IPS-20b (cell line): ENCODE measurements at regions not wholly inside any gene's neighbourhood (a gene's known extent, or its start where the extent isn't known, plus 50 kb on each side); places are given as distances from the start of the nearest gene placed in this dataset.

ENCODE experiments used
- H3K27ac ChIP-seq: one replicate; pipeline ENCODE4 v1.5.1; 2013; ENCODE audit warnings: low read length
- H3K27me3 ChIP-seq: 2 replicates; pipeline ENCODE4 v1.6.1; 2013; ENCODE audit warnings: mild to moderate bottlenecking, low read length, inconsistent platforms; ENCODE audit not compliant: insufficient read depth
- H3K36me3 ChIP-seq: 2 replicates; pipeline ENCODE4 v1.6.1; 2013; ENCODE audit warnings: low read depth, mild to moderate bottlenecking, inconsistent platforms, low read length, moderate library complexity; ENCODE audit not compliant: insufficient read depth
- H3K4me1 ChIP-seq: 2 replicates; pipeline ENCODE4 v1.6.1; 2013; ENCODE audit warnings: mild to moderate bottlenecking, control low read depth, inconsistent platforms, low read length, moderate library complexity; ENCODE audit not compliant: insufficient read depth
- H3K4me3 ChIP-seq: 2 replicates; pipeline ENCODE4 v1.5.1; 2013; ENCODE audit warnings: mild to moderate bottlenecking, low read length, inconsistent platforms
- H3K9ac ChIP-seq: 2 replicates; pipeline ENCODE4 v1.6.1; 2013; ENCODE audit warnings: low read depth, mild to moderate bottlenecking, inconsistent platforms, low read length, moderate library complexity
- H3K9me3 ChIP-seq: 2 replicates; pipeline ENCODE4 v1.6.1; 2013; ENCODE audit warnings: mild to moderate bottlenecking, low read depth, low read length, inconsistent platforms; ENCODE audit not compliant: insufficient read depth

DNA sequence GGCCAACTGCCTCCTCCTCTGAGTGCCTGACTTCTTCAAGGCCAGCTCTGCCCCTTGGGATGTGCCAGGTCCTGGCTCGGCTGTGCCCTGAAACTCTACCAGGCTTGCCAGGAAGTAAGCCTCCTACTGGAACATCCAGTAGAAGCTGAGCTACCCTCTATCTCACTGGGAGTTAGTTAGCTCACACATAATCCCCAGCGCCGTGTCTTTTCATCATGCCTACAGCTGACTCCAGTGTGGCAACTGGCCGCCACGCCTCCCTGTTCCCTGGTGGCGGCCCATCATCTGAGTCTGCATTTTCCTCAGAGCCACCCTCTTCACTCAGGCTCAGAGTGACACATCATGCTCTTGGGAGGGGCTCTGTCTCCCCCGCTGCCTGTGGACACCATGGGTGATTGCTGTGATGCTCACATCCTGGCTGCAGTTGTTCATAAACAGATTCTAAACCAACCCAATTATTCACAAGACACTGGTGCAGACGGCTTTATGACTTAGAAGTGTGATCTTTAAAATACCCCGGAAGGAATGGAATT, 131.9 kb upstream of the IRS2 start:
- H3K27ac ChIP-seq = no peak overlapping the region
- no peaks in the 10 kb centered on the region for H3K9me3 ChIP-seq
- H3K27me3 ChIP-seq = no peaks in the 10 kb centered on the region
- no peaks in the 10 kb centered on the region for H3K4me1 ChIP-seq
- H3K4me3 ChIP-seq = no peak overlapping the region
- H3K9ac ChIP-seq = no peak overlapping the region
- no peaks in the 10 kb centered on the region for H3K36me3 ChIP-seq

GRCh38 chr13:109917422-109917821, 131.0 kb upstream of the IRS2 start:
- no peaks in the 10 kb centered on the region for H3K9me3 ChIP-seq
- H3K4me3 ChIP-seq = no peak overlapping the region
- no peak overlapping the region for H3K27ac ChIP-seq
- H3K9ac ChIP-seq = no peak overlapping the region
- H3K27me3 ChIP-seq = no peaks in the 10 kb centered on the region
- no peaks in the 10 kb centered on the region for H3K4me1 ChIP-seq
- H3K36me3 ChIP-seq = no peaks in the 10 kb centered on the region

- H3K4me3 ChIP-seq = no peak overlapping the region
- no peaks in the 10 kb centered on the region for H3K36me3 ChIP-seq
- H3K27ac ChIP-seq = no peak overlapping the region
- H3K4me1 ChIP-seq = no peaks in the 10 kb centered on the region
- no peak overlapping the region for H3K9ac ChIP-seq
- H3K9me3 ChIP-seq = no peaks in the 10 kb centered on the region
- no peaks in the 10 kb centered on the region for H3K27me3 ChIP-seq
These were observed 127.6 kb upstream of the IRS2 start for GRCh38 chr13:109913936-109914510.

DNA sequence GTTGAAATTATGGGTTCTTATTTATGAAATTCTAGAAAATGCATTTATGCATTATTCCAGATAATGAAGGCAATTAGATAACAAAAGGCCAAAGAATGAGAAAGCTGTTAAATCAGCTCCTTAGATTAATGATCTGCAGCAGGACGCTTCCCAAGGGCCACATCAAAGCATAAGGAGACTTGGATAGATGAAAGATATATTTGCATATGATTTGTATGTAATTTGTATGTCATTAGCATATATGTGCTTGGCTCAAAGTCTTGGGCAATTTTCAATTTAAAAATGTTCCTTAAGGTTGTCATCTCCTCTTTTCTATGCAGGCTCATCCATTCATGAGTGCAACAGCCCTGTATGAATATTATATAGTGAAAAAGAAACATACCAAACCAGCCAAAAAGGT, 126.8 kb upstream of the IRS2 start:
- Histone ChIP-seq H3K27me3 (no peaks in the 10 kb centered on the region), H3K4me3 (no peak overlapping the region), H3K4me1 (no peaks in the 10 kb centered on the region), H3K9me3 (no peaks in the 10 kb centered on the region; the same call in 1 of the 2 replicates), H3K9ac (no peak overlapping the region), H3K27ac (no peak overlapping the region), H3K36me3 (no peaks in the 10 kb centered on the region)

- Histone ChIP-seq H3K36me3 (no peaks in the 10 kb centered on the region), H3K27ac (no peak overlapping the region), H3K4me1 (no peaks in the 10 kb centered on the region), H3K9me3 (no peaks in the 10 kb centered on the region; the same call in 1 of the 2 replicates), H3K27me3 (no peaks in the 10 kb centered on the region), H3K9ac (no peak overlapping the region), H3K4me3 (no peak overlapping the region)
These were observed 123.8 kb upstream of the IRS2 start for GRCh38 chr13:109910194-109910593.

DNA sequence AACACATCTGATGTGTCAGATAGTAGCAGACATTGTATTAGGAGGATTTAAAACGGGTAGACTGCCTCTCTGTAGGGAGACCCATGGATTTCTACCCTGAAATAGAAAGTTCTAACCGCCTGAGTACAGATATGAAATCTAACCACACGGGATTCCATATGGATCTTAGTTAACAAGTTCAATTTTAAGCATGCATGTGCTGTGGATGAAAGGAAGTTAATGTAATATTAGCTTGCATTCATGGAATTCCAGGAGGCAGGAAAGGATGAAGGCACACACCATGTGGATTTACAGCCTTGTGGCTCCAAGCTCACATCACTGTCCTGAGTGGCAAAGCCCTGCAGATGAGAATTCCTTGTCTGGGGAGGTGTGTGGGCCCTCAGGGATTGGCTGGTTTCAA, 120.6 kb upstream of the IRS2 start:
- no peak overlapping the region for H3K4me3 ChIP-seq
- H3K9me3 ChIP-seq = no peaks in the 10 kb centered on the region; the same call in 1 of the 2 replicates
- no peak overlapping the region for H3K9ac ChIP-seq

DNA sequence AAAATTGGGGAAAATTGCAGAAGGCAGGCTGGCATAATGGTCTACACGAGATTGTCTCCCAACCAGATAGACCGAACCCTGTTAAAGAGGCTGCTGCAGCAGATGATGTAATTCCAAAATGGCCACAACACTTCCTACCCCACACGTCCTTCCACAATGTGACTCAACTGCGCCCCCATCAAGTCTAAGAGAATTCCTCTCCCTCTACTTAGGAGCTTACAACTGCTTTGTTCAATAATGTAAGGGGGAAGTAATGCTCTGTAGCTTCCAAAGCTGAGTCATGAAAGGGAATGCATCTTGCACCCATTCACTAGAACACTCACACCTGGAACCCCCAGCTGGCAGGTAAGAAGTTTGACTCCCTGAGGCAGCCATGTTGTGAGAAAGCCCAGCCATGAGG, 117.8 kb upstream of the IRS2 start:
- H3K27me3 ChIP-seq = no peaks in the 10 kb centered on the region
- no peaks in the 10 kb centered on the region for H3K4me1 ChIP-seq
- no peaks in the 10 kb centered on the region; the same call in 1 of the 2 replicates for H3K9me3 ChIP-seq
- H3K9ac ChIP-seq = no peak overlapping the region
- no peak overlapping the region for H3K27ac ChIP-seq
- H3K4me3 ChIP-seq = no peak overlapping the region
- no peaks in the 10 kb centered on the region for H3K36me3 ChIP-seq

More for the DNA sequence above, 120.6 kb upstream of the IRS2 start:
- Histone ChIP-seq H3K4me1 (no peaks in the 10 kb centered on the region), H3K36me3 (no peaks in the 10 kb centered on the region), H3K27me3 (no peaks in the 10 kb centered on the region), H3K27ac (no peak overlapping the region)

- no peak overlapping the region for H3K9ac ChIP-seq
- no peaks in the 10 kb centered on the region for H3K36me3 ChIP-seq
- no peaks in the 10 kb centered on the region for H3K27me3 ChIP-seq
- no peaks in the 10 kb centered on the region for H3K4me1 ChIP-seq
- H3K9me3 ChIP-seq = no peaks in the 10 kb centered on the region
- no peak overlapping the region for H3K27ac ChIP-seq
- no peak overlapping the region for H3K4me3 ChIP-seq
These were observed 114.4 kb upstream of the IRS2 start for GRCh38 chr13:109900741-109901140.

DNA sequence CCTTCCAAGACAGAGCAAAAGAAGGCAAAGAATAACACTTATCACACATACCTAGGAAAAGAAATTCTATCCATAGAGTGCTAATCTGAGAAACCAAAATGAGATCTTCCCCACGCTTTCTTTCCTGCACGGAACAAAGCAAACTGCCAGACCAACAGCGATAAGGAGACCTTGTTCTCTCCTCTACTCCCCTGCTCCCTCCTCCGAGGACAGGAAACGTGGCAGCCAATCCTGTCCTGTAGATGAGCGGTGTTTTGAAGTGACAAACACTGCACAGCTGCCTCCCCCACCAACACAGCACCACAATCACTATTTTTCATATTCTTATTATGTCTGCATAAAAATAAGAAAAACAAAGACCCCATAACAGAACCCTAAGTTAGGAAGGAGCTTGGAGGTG, 113.9 kb upstream of the IRS2 start:
- Histone ChIP-seq H3K9ac (no peak overlapping the region), H3K4me3 (no peak overlapping the region), H3K27me3 (no peaks in the 10 kb centered on the region), H3K36me3 (no peaks in the 10 kb centered on the region), H3K9me3 (no peaks in the 10 kb centered on the region), H3K27ac (no peak overlapping the region), H3K4me1 (no peaks in the 10 kb centered on the region)

GRCh38 chr13:109899748-109900147, 113.4 kb upstream of the IRS2 start:
- Histone ChIP-seq H3K27me3 (no peaks in the 10 kb centered on the region), H3K9ac (no peak overlapping the region), H3K4me3 (no peak overlapping the region), H3K36me3 (no peaks in the 10 kb centered on the region), H3K27ac (no peak overlapping the region), H3K4me1 (no peaks in the 10 kb centered on the region), H3K9me3 (no peaks in the 10 kb centered on the region)

- no peak overlapping the region for H3K4me3 ChIP-seq
- no peaks in the 10 kb centered on the region for H3K4me1 ChIP-seq
- H3K27ac ChIP-seq = no peak overlapping the region
- H3K27me3 ChIP-seq = no peaks in the 10 kb centered on the region
- no peaks in the 10 kb centered on the region for H3K36me3 ChIP-seq
- H3K9ac ChIP-seq = no peak overlapping the region
- no peaks in the 10 kb centered on the region for H3K9me3 ChIP-seq
These were observed 112.9 kb upstream of the IRS2 start for GRCh38 chr13:109899316-109899715.

- Histone ChIP-seq H3K27ac (no peak overlapping the region), H3K27me3 (no peaks in the 10 kb centered on the region), H3K36me3 (no peaks in the 10 kb centered on the region), H3K4me1 (no peaks in the 10 kb centered on the region), H3K9ac (no peak overlapping the region), H3K9me3 (no peaks in the 10 kb centered on the region), H3K4me3 (no peak overlapping the region)
These were observed 111.7 kb upstream of the IRS2 start for GRCh38 chr13:109897988-109898624.
